NB4 (cell line): ENCODE measurements at regions not wholly inside any gene's neighbourhood (a gene's known extent, or its start where the extent isn't known, plus 50 kb on each side); places are given as distances from the start of the nearest gene placed in this dataset.
"Not testable (repeated sequence)": the region's sequence is repeated elsewhere in the genome, so short reads cannot be mapped to it uniquely, and the experiment has no call there.

Experiments
- DNase-seq: peaks from one replicate; pipeline ENCODE4 v3.0.0; 2010; ENCODE audit warnings: low read depth
- H3K4me3 ChIP-seq: one replicate; pipeline ENCODE4 v1.5.1; 2011; ENCODE audit warnings: mild to moderate bottlenecking, low read depth, low read length, moderate library complexity
- MYC ChIP-seq: IDR thresholded peaks from 2 replicates; pipeline ENCODE4 v1.6.1; 2011; ENCODE audit warnings: low read depth, low read length
- POLR2A ChIP-seq: IDR thresholded peaks from 2 replicates; pipeline ENCODE4 v1.6.1; 2011; ENCODE audit warnings: mild to moderate bottlenecking; ENCODE audit not compliant: insufficient read length; ENCODE audit errors: extremely low read depth
- TF ChIP-seq, protein P1 (sequence below): IDR thresholded peaks from 2 replicates; pipeline ENCODE4 v1.6.1; 2011; ENCODE audit warnings: low read depth, low read length
- TF ChIP-seq, protein P2 (sequence below): IDR thresholded peaks from one replicate; pipeline ENCODE4 v1.5.1; 2012; ENCODE audit warnings: low read depth, low read length

DNA sequence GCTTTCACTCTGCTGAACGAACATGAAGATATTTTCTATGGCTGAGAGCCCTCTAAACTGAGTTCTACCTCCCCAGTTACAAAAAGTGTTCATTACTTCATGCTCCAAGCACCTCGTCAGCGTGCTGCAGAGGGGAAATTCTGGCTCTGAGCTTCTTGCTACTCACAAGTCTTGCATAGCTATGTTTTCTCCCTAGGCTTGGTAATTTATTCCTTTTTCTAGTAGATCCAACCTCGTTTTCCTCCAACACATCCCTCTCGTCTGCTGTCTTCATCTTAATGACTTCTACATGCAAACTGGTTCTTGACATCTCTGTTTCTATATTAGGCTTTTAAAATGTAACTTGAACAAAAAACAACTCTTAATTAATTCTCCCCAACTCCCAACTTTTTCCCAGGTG lies 1034.5 kb downstream of the REEP3 start:
- TF ChIP-seq, protein P1, sequence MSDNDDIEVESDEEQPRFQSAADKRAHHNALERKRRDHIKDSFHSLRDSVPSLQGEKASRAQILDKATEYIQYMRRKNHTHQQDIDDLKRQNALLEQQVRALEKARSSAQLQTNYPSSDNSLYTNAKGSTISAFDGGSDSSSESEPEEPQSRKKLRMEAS = no peak
- TF ChIP-seq, protein P2, sequence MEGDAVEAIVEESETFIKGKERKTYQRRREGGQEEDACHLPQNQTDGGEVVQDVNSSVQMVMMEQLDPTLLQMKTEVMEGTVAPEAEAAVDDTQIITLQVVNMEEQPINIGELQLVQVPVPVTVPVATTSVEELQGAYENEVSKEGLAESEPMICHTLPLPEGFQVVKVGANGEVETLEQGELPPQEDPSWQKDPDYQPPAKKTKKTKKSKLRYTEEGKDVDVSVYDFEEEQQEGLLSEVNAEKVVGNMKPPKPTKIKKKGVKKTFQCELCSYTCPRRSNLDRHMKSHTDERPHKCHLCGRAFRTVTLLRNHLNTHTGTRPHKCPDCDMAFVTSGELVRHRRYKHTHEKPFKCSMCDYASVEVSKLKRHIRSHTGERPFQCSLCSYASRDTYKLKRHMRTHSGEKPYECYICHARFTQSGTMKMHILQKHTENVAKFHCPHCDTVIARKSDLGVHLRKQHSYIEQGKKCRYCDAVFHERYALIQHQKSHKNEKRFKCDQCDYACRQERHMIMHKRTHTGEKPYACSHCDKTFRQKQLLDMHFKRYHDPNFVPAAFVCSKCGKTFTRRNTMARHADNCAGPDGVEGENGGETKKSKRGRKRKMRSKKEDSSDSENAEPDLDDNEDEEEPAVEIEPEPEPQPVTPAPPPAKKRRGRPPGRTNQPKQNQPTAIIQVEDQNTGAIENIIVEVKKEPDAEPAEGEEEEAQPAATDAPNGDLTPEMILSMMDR = no peak
- TF ChIP-seq MYC = no peak
- no peak for TF ChIP-seq POLR2A

DNA sequence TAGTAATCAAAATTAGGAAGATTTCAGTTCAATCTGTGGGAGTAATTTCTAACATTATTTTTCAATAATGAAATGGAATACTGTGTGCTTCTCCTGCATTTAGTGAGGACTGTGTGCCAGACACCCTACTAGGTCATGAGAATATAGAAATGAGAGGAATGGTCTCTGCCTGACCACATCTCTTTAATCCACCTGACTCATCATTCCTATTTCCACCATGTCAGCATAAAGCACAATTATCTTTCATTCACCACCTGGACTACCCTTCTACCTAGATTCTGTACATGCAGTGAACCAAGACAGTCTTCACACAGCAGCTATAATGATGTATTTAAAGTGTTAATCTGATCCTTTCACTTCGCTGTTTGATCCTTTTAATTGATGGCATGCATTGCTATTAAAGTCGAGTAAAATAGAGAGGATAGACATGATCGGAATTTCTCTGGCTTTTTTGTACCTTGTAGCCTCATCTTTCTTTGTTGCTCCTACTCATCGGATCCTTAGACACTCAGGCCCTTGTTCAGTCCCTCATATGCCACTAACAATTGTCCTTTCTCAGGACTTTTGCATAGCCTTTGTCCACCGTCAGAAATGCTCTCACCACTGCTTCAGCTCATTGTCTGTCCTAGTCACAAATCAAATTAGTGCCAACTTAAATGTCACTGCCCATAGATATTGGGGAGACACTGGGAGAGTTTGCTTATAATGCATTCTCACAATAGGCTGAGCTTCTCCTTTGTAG lies 1037.1 kb downstream of the REEP3 start:
- H3K4me3 ChIP-seq = no peak overlapping the region
- DNase-seq = no peak
- TF ChIP-seq MYC = no peak

More for the DNA sequence above, 1034.5 kb downstream of the REEP3 start:
- DNase-seq = no peak
- no peak overlapping the region for H3K4me3 ChIP-seq

DNA sequence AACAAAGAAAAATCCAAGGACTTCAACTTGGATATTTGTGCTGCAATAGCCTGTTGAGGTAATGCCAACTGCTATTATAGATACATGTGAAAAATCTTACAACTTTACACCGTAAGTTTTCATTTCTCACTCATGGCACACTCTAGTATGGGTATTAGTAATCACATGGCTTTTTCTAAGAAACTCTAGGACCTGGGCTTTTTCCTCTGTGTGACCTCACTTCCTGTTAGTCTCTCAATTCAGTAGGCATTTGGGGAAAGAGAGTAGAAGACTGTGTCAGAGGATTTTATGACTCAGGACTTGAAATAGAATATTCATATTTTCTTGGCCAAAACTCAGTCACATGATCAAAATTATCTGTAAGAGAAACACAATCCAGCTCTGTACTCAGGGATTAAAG lies 1049.9 kb downstream of the REEP3 start:
- no peak overlapping the region for H3K4me3 ChIP-seq
- no peak for DNase-seq
- TF ChIP-seq, protein P2 = no peak
- TF ChIP-seq, protein P1 = no peak
- TF ChIP-seq POLR2A = no peak
- TF ChIP-seq MYC = no peak

DNA sequence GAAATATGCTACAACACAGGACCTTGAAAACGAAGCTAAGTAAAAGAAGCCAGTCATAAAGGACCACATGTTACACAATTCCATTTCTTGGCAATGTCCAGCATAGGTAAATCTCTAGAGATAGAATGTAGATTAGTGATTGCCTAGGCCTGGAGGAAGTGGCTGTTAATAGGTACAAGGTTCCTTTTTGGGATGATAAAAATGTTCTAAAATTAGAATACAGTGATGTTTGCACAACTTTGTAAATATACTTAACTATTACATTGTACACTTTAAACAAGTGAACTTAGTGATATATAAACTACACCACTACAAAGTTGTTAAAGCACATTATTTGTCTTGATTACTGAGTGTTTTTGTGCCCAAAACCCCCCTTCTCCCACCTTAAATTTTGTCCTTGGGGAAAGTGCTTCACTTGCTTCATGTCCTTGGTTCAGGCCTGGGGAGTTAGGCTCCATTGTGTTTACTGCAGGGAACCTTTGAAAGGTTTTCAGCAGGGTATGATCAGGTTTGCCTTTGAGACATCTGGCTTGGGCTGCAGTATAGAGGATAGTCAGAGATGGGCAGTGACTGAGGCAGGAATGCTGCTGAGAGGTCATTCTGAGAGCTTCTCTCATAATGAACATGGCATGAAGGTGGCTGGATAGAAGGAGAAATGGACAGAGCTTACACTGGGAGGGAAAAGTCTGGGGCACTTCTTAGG lies 1052.6 kb downstream of the REEP3 start:
- TF ChIP-seq POLR2A (no peak), MYC (no peak)
- TF ChIP-seq, protein P1 = no peak
- no peak overlapping the region for H3K4me3 ChIP-seq
- no peak for DNase-seq

DNA sequence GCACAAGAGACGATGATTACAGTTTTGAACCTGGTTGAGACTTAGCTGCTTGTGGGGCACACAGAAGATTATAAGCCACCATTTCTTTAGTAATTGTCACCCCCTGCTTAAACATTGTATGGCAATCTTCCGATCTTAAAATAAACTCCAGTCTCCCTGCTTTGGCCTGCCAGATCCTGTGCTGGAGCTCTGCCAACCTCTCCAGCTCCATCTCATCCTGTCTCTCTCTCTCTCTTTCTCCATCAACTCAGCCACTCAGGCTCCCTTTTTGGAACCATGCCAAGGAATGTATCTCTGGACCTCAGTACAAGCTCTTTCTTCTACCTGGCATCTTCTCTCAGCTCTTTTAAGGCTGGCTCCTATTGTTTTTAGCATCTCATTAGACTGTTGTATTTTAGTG lies 1053.2 kb downstream of the REEP3 start:
- TF ChIP-seq, protein P1 = no peak
- TF ChIP-seq MYC (no peak), POLR2A (no peak)
- TF ChIP-seq, protein P2 = no peak
- no peak overlapping the region for H3K4me3 ChIP-seq
- no peak for DNase-seq

DNA sequence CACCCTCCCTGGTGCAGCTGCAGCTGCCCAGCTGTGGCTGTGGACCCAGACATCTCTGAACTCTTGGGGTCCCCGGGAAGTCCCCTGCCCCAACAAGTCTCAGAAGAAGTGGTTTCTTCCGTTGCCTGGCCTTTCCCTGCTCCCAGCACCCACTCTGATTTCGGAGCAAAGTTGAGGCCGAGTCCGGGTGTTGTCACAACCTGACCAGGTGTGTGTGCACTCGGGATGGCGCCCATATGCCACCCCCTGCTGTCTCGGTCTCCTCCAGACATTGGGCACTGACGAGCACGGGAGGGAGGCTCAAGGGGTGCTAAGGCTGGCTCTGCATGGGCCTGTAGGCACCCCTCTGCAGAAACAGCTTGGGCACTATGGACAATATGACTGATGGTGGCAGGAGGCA lies 1055.3 kb downstream of the REEP3 start:
- no peak overlapping the region for H3K4me3 ChIP-seq
- no peak for DNase-seq
- TF ChIP-seq POLR2A (no peak), MYC (no peak)
- TF ChIP-seq, protein P1 = no peak
- TF ChIP-seq, protein P2 = no peak

DNA sequence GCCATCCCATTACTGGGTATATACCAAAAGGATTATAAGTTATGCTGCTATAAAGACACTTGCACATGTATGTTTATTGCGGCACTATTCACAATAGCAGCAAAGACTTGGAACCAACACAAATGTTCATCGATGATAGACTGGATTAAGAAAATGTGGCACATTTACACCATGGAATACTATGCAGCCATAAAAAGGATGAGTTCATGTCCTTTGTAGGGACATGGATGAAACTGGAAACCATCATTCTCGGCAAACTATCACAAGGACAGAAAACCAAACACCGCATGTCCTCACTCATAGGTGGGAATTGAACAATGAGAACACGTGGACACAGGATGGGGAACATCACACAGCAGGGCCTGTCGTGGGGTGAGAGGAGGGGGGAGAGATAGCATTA lies 1057.6 kb downstream of the REEP3 start:
- not testable (repeated sequence) for DNase-seq, H3K4me3 ChIP-seq
